Mesenchymal stem cell (in vitro differentiated cells and primary cell): ENCODE measurements at regions not wholly inside any gene's neighbourhood (a gene's known extent, or its start where the extent isn't known, plus 50 kb on each side); places are given as distances from the start of the nearest gene placed in this dataset.

Experiments
- DNase-seq: peaks from one replicate; pipeline ENCODE4 v3.0.0-alpha.2; 2013
- H2AFZ ChIP-seq: one replicate; pipeline ENCODE4 v1.6.1; 2013; ENCODE audit warnings: low read depth, mild to moderate bottlenecking, control low read depth, inconsistent platforms, low read length, moderate library complexity
- H2AK5ac ChIP-seq: 2 replicates; pipeline ENCODE4 v1.6.1; 2013; ENCODE audit warnings: low read length, moderate library complexity, mild to moderate bottlenecking, inconsistent platforms; ENCODE audit not compliant: severe bottlenecking
- H2BK120ac ChIP-seq: one replicate; pipeline ENCODE4 v1.6.1; 2013; ENCODE audit warnings: low read depth, mild to moderate bottlenecking, inconsistent platforms, low read length, moderate library complexity
- H2BK12ac ChIP-seq, 2 experiments: one replicate each; pipeline ENCODE4 v1.6.1; 2013; ENCODE audit warnings: inconsistent platforms in 2 of 2, low read length in 2 of 2, mild to moderate bottlenecking in 2 of 2, moderate library complexity in 2 of 2, control low read depth in 1 of 2
- H2BK15ac ChIP-seq: one replicate; pipeline ENCODE4 v1.6.1; 2013; ENCODE audit warnings: mild to moderate bottlenecking, low read depth, inconsistent platforms; ENCODE audit not compliant: poor library complexity, severe bottlenecking
- H2BK5ac ChIP-seq: 2 replicates; pipeline ENCODE4 v1.6.1; 2013; ENCODE audit warnings: low read depth, mild to moderate bottlenecking, low read length, control low read depth, inconsistent platforms; ENCODE audit not compliant: poor library complexity, severe bottlenecking
- H3K14ac ChIP-seq, 2 experiments: one replicate each; pipeline ENCODE4 v1.6.1; 2013; ENCODE audit warnings: inconsistent platforms in 2 of 2, low read length in 2 of 2, control low read depth in 1 of 2, mild to moderate bottlenecking in 1 of 2, moderate library complexity in 1 of 2
- H3K18ac ChIP-seq, 2 experiments: one replicate each; pipeline ENCODE4 v1.6.1; 2013; ENCODE audit warnings: inconsistent platforms in 2 of 2, low read length in 2 of 2, control low read depth in 1 of 2, low read depth in 1 of 2, mild to moderate bottlenecking in 1 of 2
- H3K23ac ChIP-seq, 2 experiments: one replicate each; pipeline ENCODE4 v1.6.1; 2013; ENCODE audit warnings: inconsistent platforms in 2 of 2, low read length in 2 of 2, mild to moderate bottlenecking in 2 of 2, moderate library complexity in 2 of 2, control low read depth in 1 of 2
- H3K27ac ChIP-seq: 2 replicates; pipeline ENCODE4 v1.5.1; 2013; ENCODE audit warnings: mild to moderate bottlenecking, moderate library complexity, low read length, control low read depth, inconsistent platforms; ENCODE audit not compliant: poor library complexity, severe bottlenecking
- H3K27me3 ChIP-seq, 2 experiments: 2 replicates each; pipeline versions ENCODE4 v1.6.1 to v1.7.0; 2013; ENCODE audit warnings: low read length in 2 of 2, mild to moderate bottlenecking in 2 of 2, moderate library complexity in 2 of 2, control low read depth in 1 of 2, inconsistent platforms in 1 of 2; ENCODE audit not compliant: control insufficient read depth in 1 of 2, insufficient read depth in 1 of 2
- H3K36me3 ChIP-seq, 2 experiments: 2 replicates each; pipeline versions ENCODE4 v1.6.1 to v1.7.0; 2013; ENCODE audit warnings: low read length in 2 of 2, control low read depth in 1 of 2, inconsistent platforms in 1 of 2, low read depth in 1 of 2, mild to moderate bottlenecking in 1 of 2; ENCODE audit not compliant: insufficient read depth in 2 of 2, control insufficient read depth in 1 of 2
- H3K4ac ChIP-seq, 2 experiments: one replicate each; pipeline ENCODE4 v1.6.1; 2013; ENCODE audit warnings: inconsistent platforms in 2 of 2, low read length in 2 of 2, mild to moderate bottlenecking in 2 of 2, moderate library complexity in 2 of 2, control low read depth in 1 of 2, low read depth in 1 of 2
- H3K4me1 ChIP-seq: 2 replicates; pipeline ENCODE4 v1.6.1; 2013; ENCODE audit warnings: low read depth, low read length, control low read depth; ENCODE audit not compliant: control insufficient read depth, insufficient read depth
- H3K4me2 ChIP-seq: 2 replicates; pipeline ENCODE4 v1.6.1; 2013; ENCODE audit warnings: low read length, mild to moderate bottlenecking, inconsistent platforms; ENCODE audit not compliant: poor library complexity, severe bottlenecking
- H3K4me3 ChIP-seq, 2 experiments: 2 replicates each; pipeline versions ENCODE4 v1.5.1 to v1.7.0; 2013; ENCODE audit warnings: low read length in 2 of 2, mild to moderate bottlenecking in 2 of 2, control low read depth in 1 of 2, low read depth in 1 of 2; ENCODE audit not compliant: insufficient read depth in 1 of 2
- H3K79me1 ChIP-seq: replicated peaks from 2 replicates; pipeline ENCODE4 v1.6.1; 2013; ENCODE audit warnings: mild to moderate bottlenecking, control low read depth, low read length, inconsistent platforms; ENCODE audit not compliant: poor library complexity, severe bottlenecking
- H3K9ac ChIP-seq: 2 replicates; pipeline ENCODE4 v1.7.0; 2013; ENCODE audit warnings: mild to moderate bottlenecking, low read length, moderate library complexity
- H3K9me3 ChIP-seq: 2 replicates; pipeline ENCODE4 v1.7.0; 2013; ENCODE audit warnings: mild to moderate bottlenecking, low read length; ENCODE audit not compliant: control insufficient read depth
- H4K8ac ChIP-seq: one replicate; pipeline ENCODE4 v1.6.1; 2013; ENCODE audit warnings: inconsistent platforms, mild to moderate bottlenecking, low read length, moderate library complexity
- H4K91ac ChIP-seq: one replicate; pipeline ENCODE4 v1.6.1; 2013; ENCODE audit warnings: mild to moderate bottlenecking, low read length, inconsistent platforms
- WGBS: methylation state at CpG from one replicate; pipeline ENCODE4 v1.1.7; 2013; ENCODE audit warnings: mixed read lengths; 5-methylcytosine and 5-hydroxymethylcytosine counted together

DNA sequence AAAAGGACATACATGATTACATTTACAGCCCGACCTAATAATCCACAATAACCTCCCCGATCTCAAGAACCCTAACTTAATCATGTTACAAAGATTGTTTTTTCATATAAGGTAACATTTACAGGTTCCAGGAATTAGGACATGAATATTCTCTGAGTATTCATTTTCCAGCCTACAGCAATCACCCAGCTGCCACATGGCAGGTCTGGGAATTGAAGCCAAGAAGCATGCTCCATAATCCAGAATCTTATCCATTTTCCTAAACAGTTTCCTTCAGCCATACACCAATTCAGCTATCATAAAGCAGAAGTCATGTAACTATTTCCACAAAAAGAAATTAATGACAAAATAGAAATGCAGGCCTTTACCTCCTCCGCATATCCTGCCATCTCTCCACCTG, 163.4 kb downstream of the CAAP1 start:
- no peak overlapping the region for H3K27ac ChIP-seq
- H3K27me3 ChIP-seq, result no peaks in the 10 kb centered on the region
- no peak overlapping the region for H2BK12ac ChIP-seq
- DNase-seq, result no peak
- no peaks in the 10 kb centered on the region for H3K79me1 ChIP-seq
- H3K9ac ChIP-seq, result no peak overlapping the region
- H3K4ac ChIP-seq, result no peak overlapping the region
- H4K91ac ChIP-seq, result no peak overlapping the region
- H3K4me2 ChIP-seq, result no peak overlapping the region
- H2BK120ac ChIP-seq, result no peak overlapping the region
- no peak overlapping the region for H2AK5ac ChIP-seq
- H3K4me1 ChIP-seq, result no peaks in the 10 kb centered on the region
- no peak overlapping the region for H4K8ac ChIP-seq
- no peak overlapping the region for H3K14ac ChIP-seq
- H2BK15ac ChIP-seq, result no peak overlapping the region
- H3K23ac ChIP-seq, result no peak overlapping the region
- no peaks in the 10 kb centered on the region for H3K36me3 ChIP-seq
- H3K9me3 ChIP-seq, result no peaks in the 10 kb centered on the region
- H3K4me3 ChIP-seq, result no peak overlapping the region
- no peak overlapping the region for H2AFZ ChIP-seq
- no peak overlapping the region for H3K18ac ChIP-seq
- no peak overlapping the region for H2BK5ac ChIP-seq
- WGBS, result no CpG with 5 or more reads among the region's 3 CpGs

DNA sequence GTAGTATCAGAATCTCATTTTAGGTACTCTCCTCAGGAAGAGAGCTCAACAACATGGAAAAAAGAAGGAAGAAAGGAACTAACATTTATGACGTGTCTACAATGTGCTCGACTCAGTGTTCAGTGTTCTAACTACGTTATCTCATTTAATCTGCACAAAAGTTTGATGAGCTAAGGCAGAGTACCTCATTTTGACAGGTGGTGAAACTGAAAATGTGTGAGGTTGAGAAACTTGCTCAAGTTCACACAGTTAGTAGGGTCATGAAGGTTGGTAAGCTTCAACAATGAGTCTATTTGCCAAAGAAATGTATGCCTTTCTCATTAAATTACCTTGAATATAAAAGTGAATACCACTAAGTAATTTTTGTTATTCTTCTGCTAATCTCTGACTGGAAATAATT, 165.1 kb downstream of the CAAP1 start:
- Histone ChIP-seq H2BK5ac (no peak overlapping the region), H3K27ac (no peak overlapping the region), H3K23ac (no peak overlapping the region), H3K9ac (no peak overlapping the region), H2BK12ac (no peak overlapping the region), H3K9me3 (no peaks in the 10 kb centered on the region), H3K36me3 (no peaks in the 10 kb centered on the region), H2BK15ac (no peak overlapping the region), H3K18ac (no peak overlapping the region), H3K4me2 (no peak overlapping the region), H3K4ac (no peak overlapping the region), H3K14ac (no peak overlapping the region), H3K4me1 (peaks cover 1% of the 10 kb centered on the region), H4K91ac (no peak overlapping the region), H3K27me3 (no peaks in the 10 kb centered on the region), H2BK120ac (no peak overlapping the region), H2AK5ac (no peak overlapping the region), H4K8ac (no peak overlapping the region), H3K4me3 (no peak overlapping the region), H3K79me1 (no peaks in the 10 kb centered on the region), H2AFZ (no peak overlapping the region)
- no peak for DNase-seq
- 91% methylated on average over 3 of the region's 3 CpGs for WGBS

GRCh38 chr9:26725573-26725972, 167.0 kb downstream of the CAAP1 start:
- peaks cover 1% of the 10 kb centered on the region for H3K4me1 ChIP-seq
- DNase-seq, result no peak
- no peak overlapping the region for H3K23ac ChIP-seq
- peak overlapping the region; percentile 72 for H3K9ac ChIP-seq
- WGBS, result 65% methylated on average over 3 of the region's 3 CpGs
- no peak overlapping the region for H2AFZ ChIP-seq
- H3K9me3 ChIP-seq, result no peaks in the 10 kb centered on the region
- no peak overlapping the region for H2BK5ac ChIP-seq
- H3K18ac ChIP-seq, result no peak overlapping the region
- H3K36me3 ChIP-seq, result no peaks in the 10 kb centered on the region
- H3K4me2 ChIP-seq, result no peak overlapping the region
- no peak overlapping the region for H2BK15ac ChIP-seq
- no peak overlapping the region for H3K14ac ChIP-seq
- H2BK12ac ChIP-seq, result no peak overlapping the region
- H4K8ac ChIP-seq, result no peak overlapping the region
- H3K4me3 ChIP-seq, result no peak overlapping the region
- no peak overlapping the region for H3K27ac ChIP-seq
- H3K27me3 ChIP-seq, result no peaks in the 10 kb centered on the region
- H2AK5ac ChIP-seq, result no peak overlapping the region
- no peak overlapping the region for H4K91ac ChIP-seq
- no peaks in the 10 kb centered on the region for H3K79me1 ChIP-seq
- H2BK120ac ChIP-seq, result no peak overlapping the region
- no peak overlapping the region for H3K4ac ChIP-seq

- Histone ChIP-seq H3K27me3 (no peaks in the 10 kb centered on the region), H2AFZ (peak overlapping the region; percentile 61), H3K9me3 (no peaks in the 10 kb centered on the region), H3K4me3 (peak overlapping the region in 1 of 2 experiments; percentile 61), H2BK12ac (no peak overlapping the region), H3K18ac (no peak overlapping the region), H3K79me1 (no peaks in the 10 kb centered on the region), H3K4me1 (peaks cover 1% of the 10 kb centered on the region), H2BK15ac (no peak overlapping the region), H3K4me2 (no peak overlapping the region), H2BK120ac (no peak overlapping the region), H2BK5ac (no peak overlapping the region), H3K27ac (no peak overlapping the region), H3K23ac (peak overlapping the region in 1 of 2 experiments; percentile 89), H2AK5ac (no peak overlapping the region), H3K36me3 (no peaks in the 10 kb centered on the region), H4K91ac (no peak overlapping the region), H4K8ac (no peak overlapping the region), H3K14ac (no peak overlapping the region), H3K9ac (peak overlapping the region; percentile 56), H3K4ac (no peak overlapping the region)
- DNase-seq, result no peak
- WGBS, result 55% methylated on average over 9 of the region's 9 CpGs
These were observed 169.1 kb downstream of the CAAP1 start for GRCh38 chr9:26723486-26723885.
